ENCODE measurements at regions not wholly inside any gene's neighbourhood (a gene's known extent, or its start where the extent isn't known, plus 50 kb on each side); places are given as distances from the start of the nearest gene placed in this dataset.

- TF ChIP-seq, protein P1, sequence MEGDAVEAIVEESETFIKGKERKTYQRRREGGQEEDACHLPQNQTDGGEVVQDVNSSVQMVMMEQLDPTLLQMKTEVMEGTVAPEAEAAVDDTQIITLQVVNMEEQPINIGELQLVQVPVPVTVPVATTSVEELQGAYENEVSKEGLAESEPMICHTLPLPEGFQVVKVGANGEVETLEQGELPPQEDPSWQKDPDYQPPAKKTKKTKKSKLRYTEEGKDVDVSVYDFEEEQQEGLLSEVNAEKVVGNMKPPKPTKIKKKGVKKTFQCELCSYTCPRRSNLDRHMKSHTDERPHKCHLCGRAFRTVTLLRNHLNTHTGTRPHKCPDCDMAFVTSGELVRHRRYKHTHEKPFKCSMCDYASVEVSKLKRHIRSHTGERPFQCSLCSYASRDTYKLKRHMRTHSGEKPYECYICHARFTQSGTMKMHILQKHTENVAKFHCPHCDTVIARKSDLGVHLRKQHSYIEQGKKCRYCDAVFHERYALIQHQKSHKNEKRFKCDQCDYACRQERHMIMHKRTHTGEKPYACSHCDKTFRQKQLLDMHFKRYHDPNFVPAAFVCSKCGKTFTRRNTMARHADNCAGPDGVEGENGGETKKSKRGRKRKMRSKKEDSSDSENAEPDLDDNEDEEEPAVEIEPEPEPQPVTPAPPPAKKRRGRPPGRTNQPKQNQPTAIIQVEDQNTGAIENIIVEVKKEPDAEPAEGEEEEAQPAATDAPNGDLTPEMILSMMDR (IDR thresholded peaks at IDR 0.05; ENCODE audit: insufficient read depth in 1 of 2, low read depth in 1 of 2, low read length in 1 of 2, severe bottlenecking in 1 of 2, unreplicated experiment in 1 of 2) = no peak
- no TSS peak for BruUV-seq (replicated peaks)
- H3K9me3 Mint-ChIP-seq (ENCODE audit: unreplicated experiment) = peaks cover 18% of the 10 kb centered on the region
- Histone ChIP-seq H3K4me3 (ENCODE audit: low read depth, low read length) (no peak overlapping the region), H3K27me3 (replicated peaks; ENCODE audit: control insufficient read depth, insufficient read depth, low read length) (no peaks in the 10 kb centered on the region), H3K36me3 (ENCODE audit: control insufficient read depth, insufficient read depth, low read length) (no peaks in the 10 kb centered on the region), H3K9me3 (no peaks in the 10 kb centered on the region), H3K4me1 (no peaks in the 10 kb centered on the region)
- H3K36me3 Mint-ChIP-seq (ENCODE audit: insufficient read depth, unreplicated experiment) = no peaks in the 10 kb centered on the region
- H3K27ac Mint-ChIP-seq (ENCODE audit: unreplicated experiment) = no peak overlapping the region
- ChIA-PET CTCF (no interaction called here), POLR2A (no interaction called here)
- peaks cover 7% of the 10 kb centered on the region for H3K4me1 Mint-ChIP-seq (ENCODE audit: low read depth, unreplicated experiment)
- H3K27me3 Mint-ChIP-seq (ENCODE audit: insufficient read depth, unreplicated experiment) = peaks cover 7% of the 10 kb centered on the region
- no peak for DNase-seq
- intact Hi-C loops (cut with micrococcal nuclease; ENCODE audit: unreplicated experiment) = no loop called here
- no peak overlapping the region for H3K4me3 Mint-ChIP-seq (ENCODE audit: unreplicated experiment)
These were observed 158.8 kb downstream of the RBMX2 start for GRCh38 chrX:130560544-130560943.

DNA sequence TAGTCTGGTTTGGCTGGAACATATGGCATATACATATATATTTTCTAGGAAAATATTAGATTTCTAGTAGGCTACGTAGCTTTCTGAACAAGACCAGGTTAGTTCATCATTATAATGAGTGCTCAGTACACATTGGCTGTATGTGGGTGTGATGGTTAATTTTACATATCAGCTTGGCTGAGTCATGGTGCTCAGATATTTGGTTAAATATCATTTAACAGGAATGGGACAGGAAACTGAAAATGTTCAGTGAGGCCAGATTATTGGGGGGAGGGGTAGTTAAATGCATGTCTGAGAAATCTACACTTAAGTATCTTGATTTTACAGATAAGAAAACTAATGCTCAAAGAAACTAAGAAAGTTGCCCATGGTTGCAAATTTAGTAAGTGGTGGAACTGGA is 160.1 kb downstream of the RBMX2 start:
- Mint-ChIP-seq H3K36me3 (ENCODE audit: insufficient read depth, unreplicated experiment) (no peaks in the 10 kb centered on the region), H3K4me3 (ENCODE audit: unreplicated experiment) (no peak overlapping the region), H3K9me3 (ENCODE audit: unreplicated experiment) (peaks cover 18% of the 10 kb centered on the region), H3K4me1 (ENCODE audit: low read depth, unreplicated experiment) (peaks cover 7% of the 10 kb centered on the region), H3K27me3 (ENCODE audit: insufficient read depth, unreplicated experiment) (peaks cover 7% of the 10 kb centered on the region), H3K27ac (ENCODE audit: unreplicated experiment) (no peak overlapping the region)
- H3K4me1 ChIP-seq = no peaks in the 10 kb centered on the region
- H3K27me3 ChIP-seq (replicated peaks; ENCODE audit: control insufficient read depth, insufficient read depth, low read length) = no peaks in the 10 kb centered on the region
- TF ChIP-seq, protein P1 (IDR thresholded peaks at IDR 0.05; ENCODE audit: insufficient read depth in 1 of 2, low read depth in 1 of 2, low read length in 1 of 2, severe bottlenecking in 1 of 2, unreplicated experiment in 1 of 2) = no peak
- DNase-seq = no peak
- H3K36me3 ChIP-seq (ENCODE audit: control insufficient read depth, insufficient read depth, low read length) = no peaks in the 10 kb centered on the region
- no peak overlapping the region for H3K4me3 ChIP-seq (ENCODE audit: low read depth, low read length)
- BruUV-seq (replicated peaks) = no TSS peak
- ChIA-PET POLR2A (no interaction called here), CTCF (no interaction called here)
- intact Hi-C loops (cut with micrococcal nuclease; ENCODE audit: unreplicated experiment) = no loop called here
- no peaks in the 10 kb centered on the region for H3K9me3 ChIP-seq

DNA sequence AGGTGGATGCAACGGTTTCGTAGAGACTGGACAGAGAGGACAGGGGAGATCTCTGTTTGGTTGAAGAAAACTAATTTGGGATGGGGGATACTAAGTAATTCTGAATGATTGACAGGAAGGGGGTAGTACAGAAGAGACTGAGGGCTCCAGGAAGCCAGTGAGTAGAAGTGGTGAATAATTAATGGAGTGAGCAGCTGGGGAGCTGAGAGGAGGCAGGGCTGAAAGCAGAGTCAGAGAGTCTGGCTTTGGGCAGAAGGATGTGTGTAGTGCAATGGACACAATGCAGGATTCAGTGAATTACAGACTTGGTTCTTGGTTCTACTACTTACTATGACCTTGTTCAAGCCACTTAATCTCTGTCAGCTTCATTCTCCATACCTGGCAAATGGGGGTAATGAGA is 161.7 kb downstream of the RBMX2 start:
- no TSS peak for BruUV-seq (replicated peaks)
- Mint-ChIP-seq H3K27ac (ENCODE audit: unreplicated experiment) (no peak overlapping the region), H3K9me3 (ENCODE audit: unreplicated experiment) (peaks cover 18% of the 10 kb centered on the region), H3K4me3 (ENCODE audit: unreplicated experiment) (no peak overlapping the region), H3K36me3 (ENCODE audit: insufficient read depth, unreplicated experiment) (no peaks in the 10 kb centered on the region), H3K4me1 (ENCODE audit: low read depth, unreplicated experiment) (peaks cover 7% of the 10 kb centered on the region), H3K27me3 (ENCODE audit: insufficient read depth, unreplicated experiment) (peaks cover 7% of the 10 kb centered on the region)
- Histone ChIP-seq H3K4me3 (ENCODE audit: low read depth, low read length) (no peak overlapping the region), H3K9me3 (no peaks in the 10 kb centered on the region), H3K36me3 (ENCODE audit: control insufficient read depth, insufficient read depth, low read length) (no peaks in the 10 kb centered on the region), H3K27me3 (replicated peaks; ENCODE audit: control insufficient read depth, insufficient read depth, low read length) (no peaks in the 10 kb centered on the region), H3K4me1 (no peaks in the 10 kb centered on the region)
- ChIA-PET POLR2A (no interaction called here), CTCF (no interaction called here)
- TF ChIP-seq, protein P1 (IDR thresholded peaks at IDR 0.05; ENCODE audit: insufficient read depth in 1 of 2, low read depth in 1 of 2, low read length in 1 of 2, severe bottlenecking in 1 of 2, unreplicated experiment in 1 of 2) = no peak
- no peak for DNase-seq
- intact Hi-C loops (cut with micrococcal nuclease; ENCODE audit: unreplicated experiment) = no loop called here
